IMR-90 (cell line): ENCODE measurements at regions not wholly inside any gene's neighbourhood (a gene's known extent, or its start where the extent isn't known, plus 50 kb on each side); places are given as distances from the start of the nearest gene placed in this dataset.

ENCODE experiments used
- ATAC-seq: fragments of 200-7000 bp; cut with Tn5 transposase; 2 replicates; pipeline ENCODE4 v1.9.1; 2020; ENCODE audit warnings: low read depth, mild to moderate bottlenecking, moderate library complexity
- BruUV-seq: library from RNA; stranded (reverse); fragments of 400-500 nt; replicated peaks from 2 replicates; lab custom pipeline; 2021; lab: Mats Ljungman, UMichigan
- CTCF ChIA-PET: fragments of 300-600 bp; formaldehyde crosslinking; extraction: SDS; loops from one replicate; lab custom pipeline; 2021; ENCODE audit warnings: antibody characterized with exemption; lab: Yijun Ruan, JAX
- POLR2A ChIA-PET: fragments of 300-600 bp; sonication (Branson Sonifier 250); formaldehyde crosslinking; loops from one replicate; lab custom pipeline; 2022; ENCODE audit warnings: antibody characterized with exemption; ENCODE audit not compliant: unreplicated experiment; lab: Charles Lee
- DNase-seq: peaks from one replicate; pipeline ENCODE4 v3.0.0; 2013
- H2AFZ ChIP-seq: replicated peaks from 2 replicates; pipeline ENCODE3; 2013; ENCODE audit warnings: low read length, mild to moderate bottlenecking; ENCODE audit not compliant: poor library complexity
- H2AK5ac ChIP-seq: 2 replicates; pipeline ENCODE4 v1.6.1; 2013; ENCODE audit warnings: low read depth, low read length, inconsistent platforms
- H2AK9ac ChIP-seq: replicated peaks from 2 replicates; pipeline ENCODE3; 2013; ENCODE audit warnings: mild to moderate bottlenecking, low read depth, low read length, moderate library complexity; ENCODE audit not compliant: poor library complexity
- H2BK120ac ChIP-seq: 2 replicates; pipeline ENCODE4 v1.6.1; 2013; ENCODE audit warnings: low read depth, low read length, inconsistent platforms
- H2BK15ac ChIP-seq: 3 replicates; pipeline ENCODE4 v1.6.1; 2013; ENCODE audit warnings: low read depth, low read length, inconsistent platforms
- H2BK20ac ChIP-seq: 2 replicates; pipeline ENCODE4 v1.6.1; 2013; ENCODE audit warnings: low read depth, mild to moderate bottlenecking, inconsistent platforms, low read length, moderate library complexity
- H2BK5ac ChIP-seq: 2 replicates; pipeline ENCODE4 v1.6.1; 2013; ENCODE audit warnings: mild to moderate bottlenecking, low read depth, low read length, inconsistent platforms; ENCODE audit not compliant: poor library complexity, severe bottlenecking
- H3K14ac ChIP-seq: replicated peaks from 2 replicates; pipeline ENCODE4 v1.6.1; 2013; ENCODE audit warnings: low read depth, low read length, inconsistent platforms
- H3K18ac ChIP-seq: 2 replicates; pipeline ENCODE4 v1.6.1; 2013; ENCODE audit warnings: low read depth, low read length, control low read depth
- H3K23ac ChIP-seq: 2 replicates; pipeline ENCODE4 v1.6.1; 2013; ENCODE audit warnings: low read depth, low read length, inconsistent platforms
- H3K27ac ChIP-seq: 2 replicates; pipeline ENCODE4 v1.5.1; 2013; ENCODE audit warnings: mild to moderate bottlenecking, control low read depth, low read length; ENCODE audit not compliant: insufficient read depth
- H3K27me3 ChIP-seq: 2 replicates; pipeline ENCODE4 v1.6.1; 2013; ENCODE audit warnings: low read length; ENCODE audit not compliant: control insufficient read depth, insufficient read depth
- H3K36me3 ChIP-seq: 2 replicates; pipeline ENCODE4 v1.6.1; 2013; ENCODE audit warnings: low read length, mixed read lengths; ENCODE audit not compliant: control insufficient read depth, insufficient read depth
- H3K4ac ChIP-seq: 2 replicates; pipeline ENCODE4 v1.6.1; 2013; ENCODE audit warnings: low read depth, low read length, inconsistent platforms
- H3K4me1 ChIP-seq: 2 replicates; pipeline ENCODE4 v1.6.1; 2013; ENCODE audit warnings: low read length, mixed read lengths; ENCODE audit not compliant: control insufficient read depth, insufficient read depth
- H3K4me2 ChIP-seq: 2 replicates; pipeline ENCODE4 v1.6.1; 2013; ENCODE audit warnings: low read depth, mild to moderate bottlenecking, control low read depth, low read length, moderate library complexity
- H3K4me3 ChIP-seq: 2 replicates; pipeline ENCODE4 v1.5.1; 2013; ENCODE audit warnings: low read depth, mild to moderate bottlenecking, control low read depth, low read length, moderate library complexity; ENCODE audit not compliant: insufficient read depth
- H3K56ac ChIP-seq: 2 replicates; pipeline ENCODE4 v1.6.1; 2013; ENCODE audit warnings: low read length, inconsistent platforms; ENCODE audit not compliant: insufficient read depth; ENCODE audit errors: extremely low read depth
- H3K79me1 ChIP-seq, 2 experiments: 2 replicates each; pipeline ENCODE4 v1.6.1; 2013; ENCODE audit warnings: low read length in 2 of 2, inconsistent platforms in 1 of 2, low read depth in 1 of 2
- H3K9ac ChIP-seq: 2 replicates; pipeline ENCODE4 v1.6.1; 2013; ENCODE audit warnings: low read depth, low read length, control low read depth
- H3K9me1 ChIP-seq: 2 replicates; pipeline ENCODE4 v1.6.1; 2013; ENCODE audit warnings: low read length, inconsistent platforms; ENCODE audit not compliant: insufficient read depth
- H3K9me3 ChIP-seq: 2 replicates; pipeline ENCODE4 v1.6.1; 2013; ENCODE audit warnings: low read length; ENCODE audit not compliant: control insufficient read depth, insufficient read depth
- H4K20me1 ChIP-seq: 2 replicates; pipeline ENCODE4 v1.6.1; 2013; ENCODE audit warnings: low read length, inconsistent platforms; ENCODE audit not compliant: insufficient read depth
- H4K5ac ChIP-seq: 2 replicates; pipeline ENCODE4 v1.6.1; 2013; ENCODE audit warnings: mild to moderate bottlenecking, low read depth, low read length, control low read depth
- H4K8ac ChIP-seq, 2 experiments: 2 replicates each; pipeline ENCODE4 v1.6.1; 2013; ENCODE audit warnings: low read depth in 2 of 2, low read length in 2 of 2, control low read depth in 1 of 2, inconsistent platforms in 1 of 2
- H4K91ac ChIP-seq: 2 replicates; pipeline ENCODE4 v1.6.1; 2013; ENCODE audit warnings: low read depth, low read length, inconsistent platforms; ENCODE audit not compliant: insufficient read depth
- CHD1 ChIP-seq: IDR thresholded peaks from 2 replicates; pipeline ENCODE4 v1.6.1; 2012; ENCODE audit warnings: low read depth, low read length, improper control_type of control experiment
- FOS ChIP-seq: fragments of 150-350 bp; IDR thresholded peaks from 2 replicates; pipeline ENCODE4 v1.6.1; 2016; ENCODE audit warnings: low read depth, low read length
- MAFK ChIP-seq: IDR thresholded peaks from 2 replicates; pipeline ENCODE4 v1.6.1; 2012; ENCODE audit warnings: low read depth, low read length, improper control_type of control experiment
- MXI1 ChIP-seq: IDR thresholded peaks from 2 replicates; pipeline ENCODE4 v1.6.1; 2012; ENCODE audit warnings: low read depth, mild to moderate bottlenecking, low read length, moderate library complexity, borderline replicate concordance
- NFE2L2 ChIP-seq: fragments of 150-350 bp; IDR thresholded peaks from 2 replicates; pipeline ENCODE4 v1.6.1; 2016; ENCODE audit warnings: low read depth, mild to moderate bottlenecking, low read length
- POLR2A ChIP-seq: IDR thresholded peaks from 2 replicates; pipeline ENCODE4 v1.6.1; 2012; ENCODE audit warnings: mild to moderate bottlenecking, low read depth, low read length
- RCOR1 ChIP-seq: IDR thresholded peaks from 2 replicates; pipeline ENCODE4 v1.6.1; 2012; ENCODE audit warnings: mild to moderate bottlenecking, low read length, improper control_type of control experiment; ENCODE audit not compliant: insufficient replicate concordance
- RFX5 ChIP-seq: IDR thresholded peaks from 2 replicates; pipeline ENCODE4 v1.8.0; 2012; ENCODE audit warnings: low read depth, mild to moderate bottlenecking, low read length, moderate library complexity
- SMC3 ChIP-seq: fragments of 150-350 bp; IDR thresholded peaks from 2 replicates; pipeline ENCODE4 v1.6.1; 2016; ENCODE audit warnings: low read depth, mild to moderate bottlenecking, antibody characterized with exemption, low read length, moderate library complexity
- USF2 ChIP-seq: fragments of 150-350 bp; IDR thresholded peaks from 2 replicates; pipeline ENCODE4 v1.6.1; 2017; ENCODE audit warnings: mild to moderate bottlenecking, antibody characterized with exemption, low read length, low read depth
- WGBS, 2 experiments: methylation state at CpG; one replicate each; pipeline versions ENCODE4 v1.1.5 to v1.1.7; 2013; ENCODE audit warnings: missing lambda C conversion rate in 2 of 2; ENCODE audit not compliant: insufficient read length in 1 of 2; ENCODE audit errors: extremely low coverage in 2 of 2; 5-methylcytosine and 5-hydroxymethylcytosine counted together
- dilution Hi-C: fragments of 300-500 bp; cut with HindIII; formaldehyde crosslinking; loops from one replicate; pipeline ENCODE4 v1.14.3; 2018; ENCODE audit warnings: low sequenced_read_pairs; ENCODE audit not compliant: unreplicated experiment
- in situ Hi-C: fragments of 300-500 bp; cut with MboI; formaldehyde crosslinking; loops from 3 replicates; pipeline ENCODE4 v1.14.3; 2019; ENCODE audit warnings: low sequenced_read_pairs, inconsistent platforms, mixed read lengths
- intact Hi-C: fragments of 100-400 bp; cut with micrococcal nuclease; formaldehyde crosslinking; loops from 2 replicates; pipeline ENCODE4 v1.10.0; 2022
- TF ChIP-seq, protein P1 (sequence below): conservative IDR thresholded peaks from 2 replicates; pipeline ENCODE4 v1.5.1; 2012; ENCODE audit warnings: mild to moderate bottlenecking, low read depth, low read length, improper control_type of control experiment

DNA sequence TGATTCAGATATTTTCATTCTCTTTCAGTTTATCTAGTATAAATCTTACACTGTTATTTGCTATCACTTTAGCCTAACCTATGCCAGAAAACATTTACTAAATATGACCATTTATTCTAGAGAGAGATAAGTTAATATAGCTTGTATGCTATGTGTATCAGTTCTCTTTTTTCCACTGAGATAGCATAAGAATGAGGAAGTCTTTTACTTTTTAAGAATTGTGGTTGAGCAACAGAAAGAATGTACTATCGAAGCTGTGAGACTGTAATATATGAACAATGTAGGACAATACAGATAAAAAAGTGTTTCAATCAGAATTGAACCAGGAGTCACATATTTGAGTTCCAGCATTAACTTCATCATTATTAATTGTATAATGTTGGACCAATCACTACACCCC, 479.9 kb upstream of the PLXNA2 start:
- WGBS, 2 experiments, result no CpG with 5 or more reads among the region's 1 CpG
- H3K4ac ChIP-seq, result no peak overlapping the region
- no peak overlapping the region for H3K23ac ChIP-seq
- no peaks in the 10 kb centered on the region for H3K36me3 ChIP-seq
- dilution Hi-C loops (no loop called here), in situ Hi-C loops (no loop called here), intact Hi-C loops (no loop called here)
- ChIA-PET CTCF (no interaction called here), POLR2A (no interaction called here)
- H3K9me3 ChIP-seq, result peaks cover 15% of the 10 kb centered on the region
- H3K27ac ChIP-seq, result no peak overlapping the region
- H3K27me3 ChIP-seq, result no peaks in the 10 kb centered on the region
- no peak overlapping the region for H4K5ac ChIP-seq
- H4K20me1 ChIP-seq, result no peaks in the 10 kb centered on the region
- H2AFZ ChIP-seq, result no peak overlapping the region
- TF ChIP-seq USF2 (no peak), FOS (no peak), MXI1 (no peak), CHD1 (no peak), RFX5 (no peak), RCOR1 (no peak), MAFK (no peak), POLR2A (no peak), SMC3 (no peak), NFE2L2 (no peak)
- TF ChIP-seq, protein P1, sequence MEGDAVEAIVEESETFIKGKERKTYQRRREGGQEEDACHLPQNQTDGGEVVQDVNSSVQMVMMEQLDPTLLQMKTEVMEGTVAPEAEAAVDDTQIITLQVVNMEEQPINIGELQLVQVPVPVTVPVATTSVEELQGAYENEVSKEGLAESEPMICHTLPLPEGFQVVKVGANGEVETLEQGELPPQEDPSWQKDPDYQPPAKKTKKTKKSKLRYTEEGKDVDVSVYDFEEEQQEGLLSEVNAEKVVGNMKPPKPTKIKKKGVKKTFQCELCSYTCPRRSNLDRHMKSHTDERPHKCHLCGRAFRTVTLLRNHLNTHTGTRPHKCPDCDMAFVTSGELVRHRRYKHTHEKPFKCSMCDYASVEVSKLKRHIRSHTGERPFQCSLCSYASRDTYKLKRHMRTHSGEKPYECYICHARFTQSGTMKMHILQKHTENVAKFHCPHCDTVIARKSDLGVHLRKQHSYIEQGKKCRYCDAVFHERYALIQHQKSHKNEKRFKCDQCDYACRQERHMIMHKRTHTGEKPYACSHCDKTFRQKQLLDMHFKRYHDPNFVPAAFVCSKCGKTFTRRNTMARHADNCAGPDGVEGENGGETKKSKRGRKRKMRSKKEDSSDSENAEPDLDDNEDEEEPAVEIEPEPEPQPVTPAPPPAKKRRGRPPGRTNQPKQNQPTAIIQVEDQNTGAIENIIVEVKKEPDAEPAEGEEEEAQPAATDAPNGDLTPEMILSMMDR, result no peak
- no TSS peak for BruUV-seq
- H3K56ac ChIP-seq, result no peak overlapping the region
- H3K9me1 ChIP-seq, result no peaks in the 10 kb centered on the region
- no peak for ATAC-seq
- no peak overlapping the region for H4K8ac ChIP-seq
- H3K79me1 ChIP-seq, result no peaks in the 10 kb centered on the region
- no peaks in the 10 kb centered on the region for H3K4me1 ChIP-seq
- no peak overlapping the region for H2BK120ac ChIP-seq
- no peak overlapping the region for H2BK5ac ChIP-seq
- no peak overlapping the region for H3K14ac ChIP-seq
- no peak for DNase-seq
- no peak overlapping the region for H3K4me2 ChIP-seq
- H3K9ac ChIP-seq, result no peak overlapping the region
- no peak overlapping the region for H4K91ac ChIP-seq
- H2BK20ac ChIP-seq, result no peak overlapping the region
- H3K18ac ChIP-seq, result no peak overlapping the region
- no peak overlapping the region for H2AK9ac ChIP-seq
- no peak overlapping the region for H2BK15ac ChIP-seq
- H3K4me3 ChIP-seq, result no peak overlapping the region
- H2AK5ac ChIP-seq, result no peak overlapping the region
